ENCODE measurements at regions not wholly inside any gene's neighbourhood (a gene's known extent, or its start where the extent isn't known, plus 50 kb on each side); places are given as distances from the start of the nearest gene placed in this dataset.

- TF ChIP-seq POLR2A (IDR thresholded peaks at IDR 0.05): no peak
- TF ChIP-seq CTCF (IDR thresholded peaks at IDR 0.05): no peak
- Histone ChIP-seq H3K27ac (no peak overlapping the region), H3K36me3 (no peaks in the 10 kb centered on the region), H3K9me3 (no peaks in the 10 kb centered on the region), H3K4me3 (no peak overlapping the region), H3K27me3 (no peaks in the 10 kb centered on the region), H3K4me1 (no peaks in the 10 kb centered on the region)
- no peak for DNase-seq
These were observed 75.2 kb upstream of the TSPAN5 start for GRCh38 chr4:98733601-98734000.

- Histone ChIP-seq H3K9me3 (peaks cover 0 to 4% (median 0%) of the 10 kb centered on the region in 4 donors), H3K36me3 (no peaks in the 10 kb centered on the region), H3K27me3 (no peaks in the 10 kb centered on the region), H3K4me1 (no peaks in the 10 kb centered on the region), H3K4me3 (no peak overlapping the region), H3K27ac (no peak overlapping the region)
- no peak for DNase-seq
- TF ChIP-seq CTCF (IDR thresholded peaks at IDR 0.05) (no peak), POLR2A (IDR thresholded peaks at IDR 0.05) (no peak)
These were observed 70.5 kb upstream of the TSPAN5 start for GRCh38 chr4:98728871-98729270.

GRCh38 chr4:98728433-98728832 lies 70.0 kb upstream of the TSPAN5 start:
- Histone ChIP-seq H3K9me3 (peaks cover 0 to 4% (median 0%) of the 10 kb centered on the region in 4 donors), H3K27ac (no peak overlapping the region), H3K27me3 (no peaks in the 10 kb centered on the region), H3K4me1 (no peaks in the 10 kb centered on the region), H3K4me3 (no peak overlapping the region), H3K36me3 (no peaks in the 10 kb centered on the region)
- no peak for DNase-seq
- no peak for TF ChIP-seq CTCF (IDR thresholded peaks at IDR 0.05)
- no peak for TF ChIP-seq POLR2A (IDR thresholded peaks at IDR 0.05)

- no peak for TF ChIP-seq POLR2A (IDR thresholded peaks at IDR 0.05)
- TF ChIP-seq CTCF (IDR thresholded peaks at IDR 0.05): no peak
- Histone ChIP-seq H3K9me3 (peaks cover 0 to 4% (median 0%) of the 10 kb centered on the region in 4 donors), H3K27me3 (no peaks in the 10 kb centered on the region), H3K4me1 (no peaks in the 10 kb centered on the region), H3K4me3 (no peak overlapping the region), H3K27ac (no peak overlapping the region), H3K36me3 (no peaks in the 10 kb centered on the region)
- DNase-seq: no peak
These were observed 63.6 kb upstream of the TSPAN5 start for GRCh38 chr4:98722000-98722399.

GRCh38 chr4:98720871-98721480 lies 62.6 kb upstream of the TSPAN5 start:
- TF ChIP-seq POLR2A (IDR thresholded peaks at IDR 0.05) (no peak), CTCF (IDR thresholded peaks at IDR 0.05) (no peak)
- no peaks in the 10 kb centered on the region for H3K36me3 ChIP-seq
- H3K9me3 ChIP-seq: peaks cover 0 to 4% (median 0%) of the 10 kb centered on the region in 4 donors
- no peak for DNase-seq
- H3K27me3 ChIP-seq: no peaks in the 10 kb centered on the region
- no peak overlapping the region for H3K4me3 ChIP-seq
- no peak overlapping the region for H3K27ac ChIP-seq
- H3K4me1 ChIP-seq: no peaks in the 10 kb centered on the region

GRCh38 chr4:98716796-98717195 lies 58.4 kb upstream of the TSPAN5 start:
- H3K4me1 ChIP-seq: no peaks in the 10 kb centered on the region
- TF ChIP-seq CTCF (IDR thresholded peaks at IDR 0.05): no peak
- no peak for TF ChIP-seq POLR2A (IDR thresholded peaks at IDR 0.05)
- no peaks in the 10 kb centered on the region for H3K36me3 ChIP-seq
- no peaks in the 10 kb centered on the region for H3K9me3 ChIP-seq
- no peak overlapping the region for H3K27ac ChIP-seq
- H3K4me3 ChIP-seq: no peak overlapping the region
- no peak for DNase-seq
- no peaks in the 10 kb centered on the region for H3K27me3 ChIP-seq
